Lower leg skin (tissue), 3 donors: ENCODE measurements at regions not wholly inside any gene's neighbourhood (a gene's known extent, or its start where the extent isn't known, plus 50 kb on each side); places are given as distances from the start of the nearest gene placed in this dataset.

Experiments
- POLR2A ChIP-seq, 2 donors: fragments of 450-650 bp; IDR thresholded peaks; one replicate each; pipeline ENCODE4 v1.6.1; 2016 to 2017; ENCODE audit warnings: antibody characterized with exemption in 2 of 2, mild to moderate bottlenecking in 1 of 2, moderate library complexity in 1 of 2
- TF ChIP-seq, protein P1 (sequence below), 3 donors: fragments of 450-650 bp; IDR thresholded peaks; one replicate each; pipeline ENCODE4 v1.5.1; 2016; ENCODE audit warnings: antibody characterized with exemption in 3 of 3, mild to moderate bottlenecking in 3 of 3, moderate library complexity in 2 of 3

DNA sequence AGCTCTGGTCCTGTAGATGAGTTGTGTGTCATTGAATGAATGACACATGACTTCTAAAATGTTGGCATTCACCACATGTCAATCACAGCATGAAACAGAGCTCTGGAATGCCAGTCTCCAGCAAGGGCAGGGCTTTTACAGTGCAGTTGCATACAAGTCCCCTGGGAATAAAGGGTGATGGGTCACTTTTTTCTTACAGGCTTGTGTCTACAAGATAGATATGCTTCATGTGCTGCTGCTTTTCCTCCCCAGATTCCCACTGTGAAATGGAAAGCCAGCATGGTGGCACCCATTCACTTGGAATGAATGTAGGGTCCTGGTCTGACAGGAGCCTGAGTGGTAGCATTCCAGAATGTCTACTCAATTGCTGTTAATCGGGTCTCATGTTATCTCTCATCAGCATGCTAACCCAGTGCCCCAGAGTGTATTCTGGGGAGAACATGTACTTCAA, 159.1 kb upstream of the KIT start:
- no peak for TF ChIP-seq POLR2A (IDR thresholded peaks at IDR 0.05)
- TF ChIP-seq, protein P1, sequence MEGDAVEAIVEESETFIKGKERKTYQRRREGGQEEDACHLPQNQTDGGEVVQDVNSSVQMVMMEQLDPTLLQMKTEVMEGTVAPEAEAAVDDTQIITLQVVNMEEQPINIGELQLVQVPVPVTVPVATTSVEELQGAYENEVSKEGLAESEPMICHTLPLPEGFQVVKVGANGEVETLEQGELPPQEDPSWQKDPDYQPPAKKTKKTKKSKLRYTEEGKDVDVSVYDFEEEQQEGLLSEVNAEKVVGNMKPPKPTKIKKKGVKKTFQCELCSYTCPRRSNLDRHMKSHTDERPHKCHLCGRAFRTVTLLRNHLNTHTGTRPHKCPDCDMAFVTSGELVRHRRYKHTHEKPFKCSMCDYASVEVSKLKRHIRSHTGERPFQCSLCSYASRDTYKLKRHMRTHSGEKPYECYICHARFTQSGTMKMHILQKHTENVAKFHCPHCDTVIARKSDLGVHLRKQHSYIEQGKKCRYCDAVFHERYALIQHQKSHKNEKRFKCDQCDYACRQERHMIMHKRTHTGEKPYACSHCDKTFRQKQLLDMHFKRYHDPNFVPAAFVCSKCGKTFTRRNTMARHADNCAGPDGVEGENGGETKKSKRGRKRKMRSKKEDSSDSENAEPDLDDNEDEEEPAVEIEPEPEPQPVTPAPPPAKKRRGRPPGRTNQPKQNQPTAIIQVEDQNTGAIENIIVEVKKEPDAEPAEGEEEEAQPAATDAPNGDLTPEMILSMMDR (IDR thresholded peaks at IDR 0.05) = no peak
